IPS DF 6.9 (cell line): ENCODE measurements at regions not wholly inside any gene's neighbourhood (a gene's known extent, or its start where the extent isn't known, plus 50 kb on each side); places are given as distances from the start of the nearest gene placed in this dataset.

Source experiments
- DNase-seq: peaks from one replicate; pipeline ENCODE4 v3.0.0-alpha.2; 2013; ENCODE audit warnings: low read depth, low spot score
- H3K27ac ChIP-seq: one replicate; pipeline ENCODE4 v1.5.1; 2013; ENCODE audit warnings: low read length, control low read depth
- H3K27me3 ChIP-seq: 2 replicates; pipeline ENCODE4 v1.6.1; 2013; ENCODE audit warnings: mild to moderate bottlenecking, low read length; ENCODE audit not compliant: control insufficient read depth, insufficient read depth
- H3K36me3 ChIP-seq: 2 replicates; pipeline ENCODE4 v1.6.1; 2013; ENCODE audit warnings: low read length; ENCODE audit not compliant: control insufficient read depth, insufficient read depth
- H3K4me1 ChIP-seq: 2 replicates; pipeline ENCODE4 v1.6.1; 2013; ENCODE audit warnings: low read length; ENCODE audit not compliant: control insufficient read depth, insufficient read depth
- H3K4me3 ChIP-seq: 2 replicates; pipeline ENCODE4 v1.5.1; 2013; ENCODE audit warnings: mild to moderate bottlenecking, low read length
- H3K9me3 ChIP-seq: 2 replicates; pipeline ENCODE4 v1.6.1; 2013; ENCODE audit warnings: low read length, inconsistent platforms; ENCODE audit not compliant: control insufficient read depth, insufficient read depth
- WGBS: extraction: QIAGEN DNeasy Blood & Tissue Kit; methylation state at CpG from one replicate; pipeline ENCODE4 v1.1.7; 2013; ENCODE audit warnings: mixed read lengths, missing lambda C conversion rate; ENCODE audit not compliant: insufficient read length, insufficient coverage; 5-methylcytosine and 5-hydroxymethylcytosine counted together

DNA sequence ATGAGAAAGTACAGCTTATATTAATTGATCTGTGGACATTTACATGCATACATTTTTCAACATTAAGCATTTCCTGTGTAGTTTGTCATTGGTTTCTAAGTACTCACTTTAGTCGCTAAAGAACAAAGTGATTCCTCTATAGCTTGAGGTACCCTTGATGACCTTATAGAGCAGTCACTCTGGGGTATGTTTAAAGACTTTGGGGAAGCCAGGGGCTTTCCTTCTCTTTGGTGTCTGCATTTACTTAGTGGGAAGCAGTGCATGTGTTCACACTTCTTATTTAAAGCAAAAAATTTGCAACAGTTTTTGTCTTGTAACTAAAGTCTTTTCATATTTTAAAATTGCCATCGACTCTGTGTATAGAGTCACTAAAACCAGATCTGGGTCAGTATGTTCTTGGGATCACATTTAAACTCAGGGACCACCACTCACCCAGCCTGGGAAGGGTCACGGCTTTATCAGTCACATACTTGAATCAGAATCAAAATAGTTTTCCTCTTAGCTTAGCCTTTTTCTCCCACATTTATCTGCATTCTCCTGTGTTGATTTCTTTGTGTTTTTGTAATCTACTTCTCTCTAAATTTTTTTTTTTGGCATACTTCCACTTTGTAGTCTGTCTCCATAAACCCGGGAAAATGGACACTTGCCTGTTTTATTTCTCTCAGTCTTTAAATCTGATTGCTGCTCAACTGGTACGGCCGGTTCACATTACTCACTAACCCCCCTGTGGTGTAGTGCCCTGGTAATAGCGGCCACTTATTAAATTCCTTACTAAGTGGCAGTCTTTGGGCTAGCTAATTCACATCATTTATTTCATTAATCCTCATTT, 143.9 kb upstream of the FBN2 start:
- H3K36me3 ChIP-seq = no peaks in the 10 kb centered on the region
- no peak for DNase-seq
- H3K27me3 ChIP-seq = no peaks in the 10 kb centered on the region
- no peaks in the 10 kb centered on the region for H3K9me3 ChIP-seq
- H3K4me3 ChIP-seq = no peak overlapping the region
- H3K4me1 ChIP-seq = peaks cover 2% of the 10 kb centered on the region; the same call in 1 of the 2 replicates
- no CpG with 5 or more reads among the region's 7 CpGs for WGBS
- no peak overlapping the region for H3K27ac ChIP-seq

DNA sequence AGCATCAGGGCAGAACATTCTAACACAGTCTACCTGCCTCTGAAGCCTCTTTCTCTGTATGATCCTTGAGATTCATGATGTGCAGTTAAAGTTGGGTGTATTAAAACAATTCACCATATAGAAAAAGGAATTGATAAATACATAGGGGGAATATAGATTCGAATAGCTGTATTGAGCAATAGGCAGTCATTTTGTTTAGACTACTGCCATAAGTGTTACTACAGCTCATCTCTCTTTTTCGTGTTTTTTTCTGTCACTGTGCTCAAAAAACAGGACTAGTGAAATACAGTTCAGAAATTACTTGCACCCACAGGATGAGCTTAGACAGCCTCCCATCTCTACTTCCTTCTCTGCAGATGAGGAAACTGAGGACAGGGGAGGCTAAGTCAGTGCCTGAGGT, 144.6 kb upstream of the FBN2 start:
- Histone ChIP-seq H3K9me3 (no peaks in the 10 kb centered on the region), H3K4me1 (peaks cover 2% of the 10 kb centered on the region; the same call in 1 of the 2 replicates), H3K27ac (no peak overlapping the region), H3K27me3 (no peaks in the 10 kb centered on the region), H3K4me3 (no peak overlapping the region), H3K36me3 (no peaks in the 10 kb centered on the region)
- WGBS = no CpG with 5 or more reads among the region's 2 CpGs
- no peak for DNase-seq

DNA sequence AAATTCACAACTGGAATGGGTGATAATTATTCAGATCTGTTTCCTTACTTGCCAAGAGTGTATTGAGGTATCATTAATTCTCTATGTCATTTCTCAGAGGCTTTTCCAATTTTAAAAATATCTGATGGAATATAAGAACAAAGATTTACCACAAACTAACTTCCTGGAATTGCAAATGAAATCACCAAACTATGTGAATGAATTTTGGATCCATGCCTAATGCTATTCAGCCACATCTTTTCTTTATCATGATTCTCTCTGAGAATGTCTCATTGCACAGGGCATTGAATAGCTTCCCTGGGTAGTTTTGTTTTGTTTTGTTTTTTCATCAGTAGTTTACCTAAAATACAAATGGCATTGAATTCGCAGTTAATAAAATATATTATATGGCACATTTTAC, 146.9 kb upstream of the FBN2 start:
- H3K4me1 ChIP-seq = peaks cover 2% of the 10 kb centered on the region; the same call in 1 of the 2 replicates
- no peaks in the 10 kb centered on the region for H3K9me3 ChIP-seq
- no peak overlapping the region for H3K4me3 ChIP-seq
- WGBS = no CpG with 5 or more reads among the region's 1 CpG
- no peak for DNase-seq
- no peaks in the 10 kb centered on the region for H3K36me3 ChIP-seq
- no peaks in the 10 kb centered on the region for H3K27me3 ChIP-seq
- no peak overlapping the region for H3K27ac ChIP-seq

DNA sequence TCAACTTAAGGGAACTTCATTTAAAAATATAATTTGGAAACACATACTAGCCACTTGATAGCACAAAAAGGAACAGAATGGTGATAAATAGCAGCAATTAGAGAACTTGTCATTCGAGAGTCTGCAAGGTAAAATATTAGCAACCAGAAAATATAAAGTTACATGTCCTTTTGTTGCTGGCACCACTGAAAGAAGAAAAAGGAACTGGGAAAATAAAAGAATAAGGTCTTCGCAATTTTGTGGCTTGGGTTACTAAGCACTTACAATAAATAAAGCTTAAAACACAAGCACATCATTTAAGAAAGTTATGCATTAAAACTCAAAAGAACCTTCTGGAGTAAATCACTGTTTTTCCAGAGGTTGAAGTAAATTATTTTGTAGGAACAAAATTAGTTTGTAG, 149.9 kb upstream of the FBN2 start:
- Histone ChIP-seq H3K27me3 (no peaks in the 10 kb centered on the region), H3K36me3 (no peaks in the 10 kb centered on the region), H3K4me3 (no peak overlapping the region), H3K9me3 (no peaks in the 10 kb centered on the region), H3K4me1 (no peaks in the 10 kb centered on the region; the same call in 1 of the 2 replicates), H3K27ac (no peak overlapping the region)
- no peak for DNase-seq
- no CpG with 5 or more reads among the region's 2 CpGs for WGBS

DNA sequence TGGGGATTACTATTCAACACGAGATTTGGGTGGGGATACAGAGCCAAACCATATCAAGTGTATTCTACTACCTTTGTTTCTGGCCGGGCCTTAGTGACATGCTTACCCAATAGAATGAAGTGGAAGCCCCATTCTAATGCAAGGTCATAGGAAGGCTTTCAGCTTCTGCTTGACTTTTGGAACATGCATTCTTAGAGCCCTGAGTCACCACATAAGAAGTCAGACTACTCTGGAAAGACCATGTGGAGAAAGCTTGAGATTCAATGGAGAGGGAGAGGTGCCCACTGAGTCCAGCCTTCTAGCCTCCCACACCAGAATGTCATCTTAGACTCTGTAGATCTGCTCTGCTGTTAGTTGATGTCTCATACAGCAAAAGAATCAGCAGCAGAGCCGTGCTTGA, 155.7 kb upstream of the FBN2 start:
- no peak overlapping the region for H3K27ac ChIP-seq
- no peaks in the 10 kb centered on the region for H3K27me3 ChIP-seq
- H3K4me3 ChIP-seq = no peak overlapping the region
- H3K36me3 ChIP-seq = no peaks in the 10 kb centered on the region
- no peak for DNase-seq
- peaks cover 3% of the 10 kb centered on the region; the same call in 1 of the 2 replicates for H3K4me1 ChIP-seq
- no CpG with 5 or more reads among the region's 3 CpGs for WGBS
- no peaks in the 10 kb centered on the region for H3K9me3 ChIP-seq

DNA sequence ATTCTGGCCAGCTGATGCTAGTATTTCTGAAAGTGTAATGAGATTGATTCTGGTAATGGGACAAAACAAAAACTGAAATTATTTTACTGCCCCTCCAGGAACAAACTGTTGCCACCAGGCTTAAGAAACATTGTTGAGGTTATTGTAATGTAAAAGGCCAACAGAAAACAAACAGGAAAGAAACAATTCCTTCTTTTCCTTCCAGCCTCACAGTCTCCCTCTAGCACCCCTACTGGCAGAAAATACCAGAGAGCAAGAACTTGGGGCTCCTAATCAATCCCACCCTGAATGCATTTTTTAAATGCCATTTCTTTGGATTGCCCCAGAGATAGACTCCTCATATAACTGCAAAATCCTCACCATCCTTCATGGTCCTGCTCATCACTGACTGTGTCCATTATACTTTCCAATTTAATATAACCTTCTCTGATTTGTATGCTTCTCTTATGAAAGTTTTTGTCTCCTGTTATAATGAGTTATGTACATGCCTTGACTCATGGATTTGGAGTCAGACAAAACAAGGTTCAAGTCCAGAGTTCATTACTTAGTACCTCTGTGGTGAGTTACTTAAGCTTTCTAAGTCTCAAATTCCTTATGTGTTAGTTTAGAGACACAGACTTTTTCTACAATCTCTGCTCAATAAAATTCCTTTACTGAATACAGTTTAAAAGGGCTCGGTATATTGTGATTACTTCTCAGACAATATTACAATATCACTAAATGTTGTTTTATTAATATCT, 157.9 kb upstream of the FBN2 start:
- H3K27me3 ChIP-seq = no peaks in the 10 kb centered on the region
- peak; percentile 9 for DNase-seq
- H3K9me3 ChIP-seq = no peaks in the 10 kb centered on the region
- no CpG with 5 or more reads among the region's 1 CpG for WGBS
- H3K27ac ChIP-seq = no peak overlapping the region
- no peak overlapping the region for H3K4me3 ChIP-seq
- no peaks in the 10 kb centered on the region for H3K36me3 ChIP-seq
- H3K4me1 ChIP-seq = peaks cover 4% of the 10 kb centered on the region; the same call in 1 of the 2 replicates

DNA sequence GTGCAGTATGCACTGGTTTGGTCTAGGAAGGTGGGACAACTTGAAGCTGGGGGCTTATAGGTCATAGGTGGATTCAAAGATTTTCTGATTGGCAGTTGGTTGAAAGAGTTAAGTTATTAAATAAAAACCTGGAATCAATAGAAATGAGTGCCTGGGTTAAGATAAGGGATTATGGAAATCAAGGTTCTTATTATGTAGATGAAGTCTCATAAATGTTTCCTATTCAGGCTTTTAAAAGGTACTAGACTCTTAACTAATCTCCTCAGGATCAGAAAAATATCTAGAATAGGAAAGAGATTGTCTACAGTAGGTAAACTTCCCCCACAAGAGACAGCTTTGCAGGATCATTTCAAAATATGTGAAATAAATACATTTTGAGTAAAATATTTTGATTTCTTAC, 163.3 kb upstream of the FBN2 start:
- Histone ChIP-seq H3K27ac (no peak overlapping the region), H3K4me1 (peaks cover 1% of the 10 kb centered on the region; the same call in 1 of the 2 replicates), H3K9me3 (no peaks in the 10 kb centered on the region), H3K27me3 (no peaks in the 10 kb centered on the region), H3K36me3 (no peaks in the 10 kb centered on the region), H3K4me3 (no peak overlapping the region)
- no peak for DNase-seq

DNA sequence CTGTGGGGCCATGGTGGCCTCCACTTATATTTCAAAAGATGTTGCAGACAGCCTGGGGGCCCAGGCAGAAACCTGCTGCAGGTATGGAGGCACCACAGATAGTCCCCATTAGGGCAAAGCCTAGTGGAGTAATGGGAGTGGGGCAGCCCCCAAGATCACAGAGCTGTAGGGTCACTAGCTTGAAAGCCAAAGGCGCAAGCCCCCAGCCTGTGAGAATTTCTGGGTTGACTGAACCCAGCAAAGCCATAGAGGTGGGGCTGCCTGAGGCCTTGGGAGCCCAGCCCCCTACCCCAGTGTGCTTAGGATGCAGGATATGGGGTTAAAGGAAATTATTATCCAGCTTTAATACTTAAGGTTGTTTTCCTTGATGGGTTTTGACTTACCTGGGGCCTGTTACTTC, 165.3 kb upstream of the FBN2 start:
- no peaks in the 10 kb centered on the region for H3K9me3 ChIP-seq
- WGBS = no CpG with 5 or more reads among the region's 1 CpG
- no peak for DNase-seq
- H3K36me3 ChIP-seq = no peaks in the 10 kb centered on the region
- H3K4me3 ChIP-seq = no peak overlapping the region
- H3K27ac ChIP-seq = no peak overlapping the region
- H3K27me3 ChIP-seq = no peaks in the 10 kb centered on the region
- H3K4me1 ChIP-seq = peaks cover 1% of the 10 kb centered on the region; the same call in 1 of the 2 replicates

DNA sequence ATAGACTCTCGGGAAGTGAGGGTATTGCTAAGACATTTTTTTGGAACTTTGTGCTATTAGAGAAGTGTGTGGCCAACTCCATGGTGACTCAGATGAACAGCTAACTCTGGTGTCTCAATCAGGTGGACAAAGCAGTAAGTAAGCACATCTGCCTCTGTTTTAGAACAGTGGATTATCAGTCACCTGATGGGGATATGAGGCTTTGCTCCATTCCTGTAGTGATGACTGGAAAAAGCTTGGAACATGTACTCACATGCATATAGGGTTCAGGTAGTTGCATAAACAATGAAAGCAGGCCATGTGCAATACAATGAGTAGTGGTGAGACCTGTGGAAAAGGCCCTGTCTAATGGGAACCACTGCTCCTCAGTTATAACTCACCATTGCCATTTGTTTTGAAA, 168.2 kb upstream of the FBN2 start:
- Histone ChIP-seq H3K4me1 (no peaks in the 10 kb centered on the region), H3K36me3 (no peaks in the 10 kb centered on the region), H3K9me3 (no peaks in the 10 kb centered on the region), H3K27ac (no peak overlapping the region), H3K27me3 (no peaks in the 10 kb centered on the region), H3K4me3 (no peak overlapping the region)
- DNase-seq = no peak
- WGBS = no CpG with 5 or more reads among the region's 1 CpG

DNA sequence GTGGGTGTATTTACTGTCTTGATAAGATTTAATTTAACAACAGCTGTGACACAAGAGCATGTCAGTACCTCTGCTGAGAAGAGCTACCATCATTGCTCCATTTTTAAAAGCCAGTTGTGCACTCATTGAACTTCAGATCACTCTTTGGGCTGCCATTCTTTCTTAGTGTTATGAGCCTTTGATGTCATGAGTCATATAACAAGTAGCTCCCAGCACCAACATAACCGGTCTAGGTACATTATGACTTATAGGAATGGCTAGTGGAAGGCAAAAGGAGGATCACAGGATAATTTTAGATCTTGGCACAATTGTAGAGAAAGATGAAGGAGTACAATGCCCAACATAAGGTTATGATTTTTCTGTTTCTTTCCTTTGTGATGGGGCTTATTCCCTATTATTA, 170.8 kb upstream of the FBN2 start:
- no peaks in the 10 kb centered on the region for H3K4me1 ChIP-seq
- no peak for DNase-seq
- no peak overlapping the region for H3K4me3 ChIP-seq
- H3K27ac ChIP-seq = no peak overlapping the region
- no peaks in the 10 kb centered on the region for H3K9me3 ChIP-seq
- no CpG with 5 or more reads among the region's 1 CpG for WGBS
- H3K36me3 ChIP-seq = no peaks in the 10 kb centered on the region
- no peaks in the 10 kb centered on the region for H3K27me3 ChIP-seq
